Glutamatergic neuron (in vitro differentiated cells): ENCODE measurements at regions not wholly inside any gene's neighbourhood (a gene's known extent, or its start where the extent isn't known, plus 50 kb on each side); places are given as distances from the start of the nearest gene placed in this dataset.

Experiments
- DNase-seq: peaks from one replicate; pipeline ENCODE4 v3.0.0; 2022
- H3K27ac Mint-ChIP-seq: one replicate; pipeline ENCODE4 v1.8.0; 2020; ENCODE audit warnings: mild to moderate bottlenecking, mixed read lengths, inconsistent platforms; ENCODE audit not compliant: unreplicated experiment
- H3K27me3 Mint-ChIP-seq: one replicate; pipeline ENCODE4 v1.8.0; 2020; ENCODE audit warnings: mild to moderate bottlenecking, moderate library complexity, mixed read lengths, inconsistent platforms; ENCODE audit not compliant: unreplicated experiment
- H3K36me3 Mint-ChIP-seq: one replicate; pipeline ENCODE4 v1.8.0; 2020; ENCODE audit warnings: mild to moderate bottlenecking, mixed read lengths, inconsistent platforms; ENCODE audit not compliant: unreplicated experiment
- H3K4me1 Mint-ChIP-seq: one replicate; pipeline ENCODE4 v1.8.0; 2020; ENCODE audit warnings: mild to moderate bottlenecking, low read depth, mixed read lengths, inconsistent platforms; ENCODE audit not compliant: unreplicated experiment
- H3K4me3 Mint-ChIP-seq: one replicate; pipeline ENCODE4 v1.8.0; 2020; ENCODE audit warnings: mild to moderate bottlenecking, mixed read lengths, inconsistent platforms; ENCODE audit not compliant: unreplicated experiment
- H3K9me3 Mint-ChIP-seq: one replicate; pipeline ENCODE4 v1.8.0; 2020; ENCODE audit warnings: mild to moderate bottlenecking, moderate library complexity, mixed read lengths, inconsistent platforms; ENCODE audit not compliant: unreplicated experiment
- CTCF ChIP-seq: fragments of 200-600 bp; sonication (generic); IDR thresholded peaks from one replicate; pipeline ENCODE4 v1.5.0; 2021; ENCODE audit not compliant: partially characterized antibody, unreplicated experiment

GRCh38 chr5:67283988-67284487, 87.4 kb upstream of the CD180 start:
- TF ChIP-seq CTCF, result no peak
- Mint-ChIP-seq H3K4me1 (no peaks in the 10 kb centered on the region), H3K27ac (no peak overlapping the region), H3K27me3 (no peaks in the 10 kb centered on the region), H3K9me3 (peaks cover 3% of the 10 kb centered on the region), H3K36me3 (peaks cover 7% of the 10 kb centered on the region), H3K4me3 (no peak overlapping the region)
- DNase-seq, result no peak

- Mint-ChIP-seq H3K27ac (no peak overlapping the region), H3K27me3 (no peaks in the 10 kb centered on the region), H3K4me1 (no peaks in the 10 kb centered on the region), H3K4me3 (no peak overlapping the region), H3K36me3 (peaks cover 13% of the 10 kb centered on the region), H3K9me3 (peaks cover 4% of the 10 kb centered on the region)
- no peak for TF ChIP-seq CTCF
- no peak for DNase-seq
Observed at GRCh38 chr5:67283275-67283987, 86.8 kb upstream of the CD180 start.

- no peak overlapping the region for H3K4me3 Mint-ChIP-seq
- no peak overlapping the region for H3K27ac Mint-ChIP-seq
Observed at GRCh38 chr5:67281874-67282273, 85.3 kb upstream of the CD180 start.

GRCh38 chr5:67273689-67274356, 77.2 kb upstream of the CD180 start:
- no peak overlapping the region for H3K4me3 Mint-ChIP-seq
- H3K27ac Mint-ChIP-seq, result no peak overlapping the region
- H3K4me1 Mint-ChIP-seq, result peaks cover 4% of the 10 kb centered on the region
- H3K9me3 Mint-ChIP-seq, result peaks cover 3% of the 10 kb centered on the region
- H3K27me3 Mint-ChIP-seq, result no peaks in the 10 kb centered on the region
- H3K36me3 Mint-ChIP-seq, result peaks cover 11% of the 10 kb centered on the region
- DNase-seq, result no peak
- no peak for TF ChIP-seq CTCF

More at GRCh38 chr5:67281874-67282273, 85.3 kb upstream of the CD180 start:
- Mint-ChIP-seq H3K27me3 (no peaks in the 10 kb centered on the region), H3K4me1 (no peaks in the 10 kb centered on the region), H3K36me3 (peaks cover 20% of the 10 kb centered on the region), H3K9me3 (peaks cover 5% of the 10 kb centered on the region)
- no peak for TF ChIP-seq CTCF
- no peak for DNase-seq

GRCh38 chr5:67272453-67273130, 76.0 kb upstream of the CD180 start:
- no peaks in the 10 kb centered on the region for H3K27me3 Mint-ChIP-seq
- no peak for TF ChIP-seq CTCF
- no peaks in the 10 kb centered on the region for H3K36me3 Mint-ChIP-seq
- no peak for DNase-seq
- no peaks in the 10 kb centered on the region for H3K9me3 Mint-ChIP-seq
- peaks cover 4% of the 10 kb centered on the region for H3K4me1 Mint-ChIP-seq
- H3K27ac Mint-ChIP-seq, result no peak overlapping the region
- no peak overlapping the region for H3K4me3 Mint-ChIP-seq
